K562 (cell line): ENCODE measurements at regions not wholly inside any gene's neighbourhood (a gene's known extent, or its start where the extent isn't known, plus 50 kb on each side); places are given as distances from the start of the nearest gene placed in this dataset.

ENCODE experiments used
- DMBX1 ChIP-seq: fragments of 250-450 bp; sonication (Bioruptor Pico); IDR thresholded peaks from 2 replicates; pipeline ENCODE4 v1.8.0; 2022; ENCODE audit warnings: inconsistent platforms, mild to moderate bottlenecking, moderate library complexity, borderline replicate concordance
- KAT2B ChIP-seq: IDR thresholded peaks from one replicate; pipeline ENCODE4 v1.6.1; 2012; ENCODE audit warnings: low read depth, mild to moderate bottlenecking, control low read depth, inconsistent platforms, low read length, moderate library complexity
- MEIS2 ChIP-seq: fragments of 450-650 bp; IDR thresholded peaks from 2 replicates; pipeline ENCODE4 v1.6.1; 2014; ENCODE audit warnings: mild to moderate bottlenecking; ENCODE audit not compliant: partially characterized antibody
- RBFOX2 ChIP-seq: fragments of 200-400 bp; formaldehyde crosslinking; IDR thresholded peaks from 2 replicates; pipeline ENCODE4 v1.6.1; 2017; ENCODE audit warnings: low read depth, mild to moderate bottlenecking, low read length, moderate library complexity
- TBL1XR1 ChIP-seq, 2 experiments: IDR thresholded peaks; 2 replicates each; pipeline ENCODE4 v1.6.1; 2012; ENCODE audit warnings: improper control_type of control experiment in 2 of 2, low read length in 2 of 2, mild to moderate bottlenecking in 1 of 2
- XRCC5 ChIP-seq: fragments of 200-400 bp; formaldehyde crosslinking; IDR thresholded peaks from 2 replicates; pipeline ENCODE4 v1.6.1; 2017; ENCODE audit warnings: low read depth, mild to moderate bottlenecking, low read length
- ZNF785 ChIP-seq: fragments of 250-450 bp; sonication (Bioruptor Pico); IDR thresholded peaks from 2 replicates; pipeline ENCODE4 v1.4.0; 2020; ENCODE audit warnings: mild to moderate bottlenecking
- TF ChIP-seq, protein P1 (sequence below), 2 experiments: fragments of 450-650 bp in 1 of 2; sonication (generic) in 1 of 2; formaldehyde crosslinking in 1 of 2; IDR thresholded peaks in 1 of 2; conservative IDR thresholded peaks in 1 of 2; 2 replicates each; pipeline versions ENCODE4 v1.6.1 to v1.8.1; 2016 to 2023; ENCODE audit warnings: mild to moderate bottlenecking in 2 of 2, moderate library complexity in 2 of 2, inconsistent platforms in 1 of 2, missing genetic modification reagents in 1 of 2
- TF ChIP-seq, protein P2 (sequence below), 2 experiments: fragments of 150-350 bp in 1 of 2; IDR thresholded peaks; 2 replicates each; pipeline ENCODE4 v1.6.1; 2012 to 2016; ENCODE audit warnings: low read depth in 2 of 2, low read length in 2 of 2, mild to moderate bottlenecking in 1 of 2, moderate library complexity in 1 of 2
- TF ChIP-seq, protein P3 (sequence below): sonication (generic); formaldehyde crosslinking; IDR thresholded peaks from 2 replicates; pipeline ENCODE4 v1.8.1; 2023; ENCODE audit warnings: missing genetic modification reagents, mild to moderate bottlenecking, borderline replicate concordance
- TF ChIP-seq, protein P4 (sequence below): fragments of 450-650 bp; IDR thresholded peaks from 2 replicates; pipeline ENCODE4 v1.6.1; 2016; ENCODE audit warnings: mild to moderate bottlenecking

DNA sequence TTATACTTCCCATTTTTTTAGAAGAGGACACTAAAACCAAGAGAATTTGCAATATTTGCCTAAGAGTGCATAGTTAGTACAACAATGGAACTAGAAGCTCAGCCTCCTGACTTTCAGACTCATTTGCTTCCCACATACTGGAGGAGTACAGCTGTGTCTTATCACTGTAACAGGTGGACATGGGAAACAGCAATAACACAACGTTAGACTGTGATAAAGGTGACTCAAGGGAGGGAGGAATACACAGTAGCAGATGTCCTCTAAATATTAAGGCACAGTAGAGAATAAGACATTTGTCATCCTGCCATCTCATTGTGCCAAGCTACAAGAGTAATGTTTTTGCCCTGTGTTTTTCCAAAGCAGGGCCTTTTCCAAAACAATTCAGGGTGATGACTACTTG lies 55.4 kb upstream of the JAK1 start (continued):
- peak; percentile 88 for TF ChIP-seq DMBX1
- TF ChIP-seq, protein P1, sequence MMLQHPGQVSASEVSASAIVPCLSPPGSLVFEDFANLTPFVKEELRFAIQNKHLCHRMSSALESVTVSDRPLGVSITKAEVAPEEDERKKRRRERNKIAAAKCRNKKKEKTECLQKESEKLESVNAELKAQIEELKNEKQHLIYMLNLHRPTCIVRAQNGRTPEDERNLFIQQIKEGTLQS (IDR thresholded peaks at IDR 0.05) = peak; percentile 58
- TF ChIP-seq, protein P1 (CRISPR knock-in tag; conservative IDR thresholded peaks at IDR 0.05) = no peak; the same call in 1 of the 2 replicates
- no peak for TF ChIP-seq ZNF785 (CRISPR knock-in tag)
- TF ChIP-seq TBL1XR1 (IDR thresholded peaks at IDR 0.05; ENCODE audit: low read length in 2 of 2) = peak; percentile 64 to 91; a peak in 3 of 4 replicates
- TF ChIP-seq, protein P2, sequence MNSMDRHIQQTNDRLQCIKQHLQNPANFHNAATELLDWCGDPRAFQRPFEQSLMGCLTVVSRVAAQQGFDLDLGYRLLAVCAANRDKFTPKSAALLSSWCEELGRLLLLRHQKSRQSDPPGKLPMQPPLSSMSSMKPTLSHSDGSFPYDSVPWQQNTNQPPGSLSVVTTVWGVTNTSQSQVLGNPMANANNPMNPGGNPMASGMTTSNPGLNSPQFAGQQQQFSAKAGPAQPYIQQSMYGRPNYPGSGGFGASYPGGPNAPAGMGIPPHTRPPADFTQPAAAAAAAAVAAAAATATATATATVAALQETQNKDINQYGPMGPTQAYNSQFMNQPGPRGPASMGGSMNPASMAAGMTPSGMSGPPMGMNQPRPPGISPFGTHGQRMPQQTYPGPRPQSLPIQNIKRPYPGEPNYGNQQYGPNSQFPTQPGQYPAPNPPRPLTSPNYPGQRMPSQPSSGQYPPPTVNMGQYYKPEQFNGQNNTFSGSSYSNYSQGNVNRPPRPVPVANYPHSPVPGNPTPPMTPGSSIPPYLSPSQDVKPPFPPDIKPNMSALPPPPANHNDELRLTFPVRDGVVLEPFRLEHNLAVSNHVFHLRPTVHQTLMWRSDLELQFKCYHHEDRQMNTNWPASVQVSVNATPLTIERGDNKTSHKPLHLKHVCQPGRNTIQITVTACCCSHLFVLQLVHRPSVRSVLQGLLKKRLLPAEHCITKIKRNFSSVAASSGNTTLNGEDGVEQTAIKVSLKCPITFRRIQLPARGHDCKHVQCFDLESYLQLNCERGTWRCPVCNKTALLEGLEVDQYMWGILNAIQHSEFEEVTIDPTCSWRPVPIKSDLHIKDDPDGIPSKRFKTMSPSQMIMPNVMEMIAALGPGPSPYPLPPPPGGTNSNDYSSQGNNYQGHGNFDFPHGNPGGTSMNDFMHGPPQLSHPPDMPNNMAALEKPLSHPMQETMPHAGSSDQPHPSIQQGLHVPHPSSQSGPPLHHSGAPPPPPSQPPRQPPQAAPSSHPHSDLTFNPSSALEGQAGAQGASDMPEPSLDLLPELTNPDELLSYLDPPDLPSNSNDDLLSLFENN (IDR thresholded peaks at IDR 0.05; ENCODE audit: low read depth in 2 of 2, low read length in 2 of 2) = peak in 1 of 2 experiments; percentile 95; a peak in 2 of 4 replicates
- TF ChIP-seq, protein P3, sequence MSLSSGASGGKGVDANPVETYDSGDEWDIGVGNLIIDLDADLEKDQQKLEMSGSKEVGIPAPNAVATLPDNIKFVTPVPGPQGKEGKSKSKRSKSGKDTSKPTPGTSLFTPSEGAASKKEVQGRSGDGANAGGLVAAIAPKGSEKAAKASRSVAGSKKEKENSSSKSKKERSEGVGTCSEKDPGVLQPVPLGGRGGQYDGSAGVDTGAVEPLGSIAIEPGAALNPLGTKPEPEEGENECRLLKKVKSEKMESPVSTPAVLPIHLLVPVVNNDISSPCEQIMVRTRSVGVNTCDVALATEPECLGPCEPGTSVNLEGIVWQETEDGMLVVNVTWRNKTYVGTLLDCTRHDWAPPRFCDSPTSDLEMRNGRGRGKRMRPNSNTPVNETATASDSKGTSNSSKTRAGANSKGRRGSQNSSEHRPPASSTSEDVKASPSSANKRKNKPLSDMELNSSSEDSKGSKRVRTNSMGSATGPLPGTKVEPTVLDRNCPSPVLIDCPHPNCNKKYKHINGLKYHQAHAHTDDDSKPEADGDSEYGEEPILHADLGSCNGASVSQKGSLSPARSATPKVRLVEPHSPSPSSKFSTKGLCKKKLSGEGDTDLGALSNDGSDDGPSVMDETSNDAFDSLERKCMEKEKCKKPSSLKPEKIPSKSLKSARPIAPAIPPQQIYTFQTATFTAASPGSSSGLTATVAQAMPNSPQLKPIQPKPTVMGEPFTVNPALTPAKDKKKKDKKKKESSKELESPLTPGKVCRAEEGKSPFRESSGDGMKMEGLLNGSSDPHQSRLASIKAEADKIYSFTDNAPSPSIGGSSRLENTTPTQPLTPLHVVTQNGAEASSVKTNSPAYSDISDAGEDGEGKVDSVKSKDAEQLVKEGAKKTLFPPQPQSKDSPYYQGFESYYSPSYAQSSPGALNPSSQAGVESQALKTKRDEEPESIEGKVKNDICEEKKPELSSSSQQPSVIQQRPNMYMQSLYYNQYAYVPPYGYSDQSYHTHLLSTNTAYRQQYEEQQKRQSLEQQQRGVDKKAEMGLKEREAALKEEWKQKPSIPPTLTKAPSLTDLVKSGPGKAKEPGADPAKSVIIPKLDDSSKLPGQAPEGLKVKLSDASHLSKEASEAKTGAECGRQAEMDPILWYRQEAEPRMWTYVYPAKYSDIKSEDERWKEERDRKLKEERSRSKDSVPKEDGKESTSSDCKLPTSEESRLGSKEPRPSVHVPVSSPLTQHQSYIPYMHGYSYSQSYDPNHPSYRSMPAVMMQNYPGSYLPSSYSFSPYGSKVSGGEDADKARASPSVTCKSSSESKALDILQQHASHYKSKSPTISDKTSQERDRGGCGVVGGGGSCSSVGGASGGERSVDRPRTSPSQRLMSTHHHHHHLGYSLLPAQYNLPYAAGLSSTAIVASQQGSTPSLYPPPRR (CRISPR knock-in tag) = 0 out of 2 replicates have a peak, but pooled peaks have one; percentile 62
- TF ChIP-seq RBFOX2 = no peak
- TF ChIP-seq XRCC5 = no peak
- TF ChIP-seq KAT2B = no peak
- TF ChIP-seq, protein P4, sequence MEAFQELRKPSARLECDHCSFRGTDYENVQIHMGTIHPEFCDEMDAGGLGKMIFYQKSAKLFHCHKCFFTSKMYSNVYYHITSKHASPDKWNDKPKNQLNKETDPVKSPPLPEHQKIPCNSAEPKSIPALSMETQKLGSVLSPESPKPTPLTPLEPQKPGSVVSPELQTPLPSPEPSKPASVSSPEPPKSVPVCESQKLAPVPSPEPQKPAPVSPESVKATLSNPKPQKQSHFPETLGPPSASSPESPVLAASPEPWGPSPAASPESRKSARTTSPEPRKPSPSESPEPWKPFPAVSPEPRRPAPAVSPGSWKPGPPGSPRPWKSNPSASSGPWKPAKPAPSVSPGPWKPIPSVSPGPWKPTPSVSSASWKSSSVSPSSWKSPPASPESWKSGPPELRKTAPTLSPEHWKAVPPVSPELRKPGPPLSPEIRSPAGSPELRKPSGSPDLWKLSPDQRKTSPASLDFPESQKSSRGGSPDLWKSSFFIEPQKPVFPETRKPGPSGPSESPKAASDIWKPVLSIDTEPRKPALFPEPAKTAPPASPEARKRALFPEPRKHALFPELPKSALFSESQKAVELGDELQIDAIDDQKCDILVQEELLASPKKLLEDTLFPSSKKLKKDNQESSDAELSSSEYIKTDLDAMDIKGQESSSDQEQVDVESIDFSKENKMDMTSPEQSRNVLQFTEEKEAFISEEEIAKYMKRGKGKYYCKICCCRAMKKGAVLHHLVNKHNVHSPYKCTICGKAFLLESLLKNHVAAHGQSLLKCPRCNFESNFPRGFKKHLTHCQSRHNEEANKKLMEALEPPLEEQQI = 0 out of 2 replicates have a peak, but pooled peaks have one; percentile 64
- peak; percentile 97 for TF ChIP-seq MEIS2
